Uterus (tissue), 3 donors: ENCODE measurements at regions not wholly inside any gene's neighbourhood (a gene's known extent, or its start where the extent isn't known, plus 50 kb on each side); places are given as distances from the start of the nearest gene placed in this dataset.
A peak's percentile ranks its signal among the peaks of the same experiment; 100 is the strongest.

ENCODE experiments used
- DNase-seq, 2 donors: peaks; one replicate each; pipeline ENCODE4 v3.0.0-alpha.2; 2019 to 2020
- H3K27ac ChIP-seq, 2 donors: fragments of 200-600 bp; sonication (generic); 1 replicate in 1 of 2; 2 replicates in 1 of 2; pipeline ENCODE4 v1.5.1; 2016 to 2018
- H3K27me3 ChIP-seq, 2 donors: fragments of 200-600 bp; sonication (generic); one replicate each; pipeline ENCODE4 v1.5.1; 2018 to 2019; ENCODE audit warnings: control low read depth in 1 of 2
- H3K36me3 ChIP-seq, 2 donors: fragments of 200-600 bp; sonication (generic); one replicate each; pipeline ENCODE4 v1.5.1; 2019; ENCODE audit warnings: control low read depth in 1 of 2
- H3K4me1 ChIP-seq, 2 donors: fragments of 200-600 bp; sonication (generic); one replicate each; pipeline ENCODE4 v1.5.1; 2018 to 2019; ENCODE audit warnings: control low read depth in 1 of 2
- H3K4me3 ChIP-seq, 2 donors: fragments of 200-600 bp; sonication (generic); 1 replicate in 1 of 2; 2 replicates in 1 of 2; pipeline ENCODE4 v1.5.1; 2018 to 2019; ENCODE audit warnings: mild to moderate bottlenecking in 1 of 2
- H3K9me3 ChIP-seq, 2 donors: fragments of 200-600 bp; sonication (generic); one replicate each; pipeline ENCODE4 v1.5.1; 2019; ENCODE audit warnings: control low read depth in 1 of 2
- POLR2A ChIP-seq, 2 donors: fragments of 450-650 bp; IDR thresholded peaks; one replicate each; pipeline ENCODE4 v1.6.1; 2016; ENCODE audit warnings: antibody characterized with exemption in 2 of 2, mild to moderate bottlenecking in 1 of 2, moderate library complexity in 1 of 2
- intact Hi-C: fragments of 100-400 bp; cut with DNase I; formaldehyde crosslinking; loops from one replicate; pipeline ENCODE4 v1.15.1; 2023; ENCODE audit warnings: low total_unique reads
- TF ChIP-seq, protein P1 (sequence below), 4 experiments: fragments of 200-600 bp in 2 of 4; fragments of 450-650 bp in 2 of 4; sonication (generic) in 2 of 4; IDR thresholded peaks; one replicate each; pipeline ENCODE4 v1.5.1; 2016 to 2019; ENCODE audit warnings: antibody characterized with exemption in 4 of 4, mild to moderate bottlenecking in 2 of 4, moderate library complexity in 1 of 4
- donor health status: DM: yes; HTN: yes; CAD: no.

DNA sequence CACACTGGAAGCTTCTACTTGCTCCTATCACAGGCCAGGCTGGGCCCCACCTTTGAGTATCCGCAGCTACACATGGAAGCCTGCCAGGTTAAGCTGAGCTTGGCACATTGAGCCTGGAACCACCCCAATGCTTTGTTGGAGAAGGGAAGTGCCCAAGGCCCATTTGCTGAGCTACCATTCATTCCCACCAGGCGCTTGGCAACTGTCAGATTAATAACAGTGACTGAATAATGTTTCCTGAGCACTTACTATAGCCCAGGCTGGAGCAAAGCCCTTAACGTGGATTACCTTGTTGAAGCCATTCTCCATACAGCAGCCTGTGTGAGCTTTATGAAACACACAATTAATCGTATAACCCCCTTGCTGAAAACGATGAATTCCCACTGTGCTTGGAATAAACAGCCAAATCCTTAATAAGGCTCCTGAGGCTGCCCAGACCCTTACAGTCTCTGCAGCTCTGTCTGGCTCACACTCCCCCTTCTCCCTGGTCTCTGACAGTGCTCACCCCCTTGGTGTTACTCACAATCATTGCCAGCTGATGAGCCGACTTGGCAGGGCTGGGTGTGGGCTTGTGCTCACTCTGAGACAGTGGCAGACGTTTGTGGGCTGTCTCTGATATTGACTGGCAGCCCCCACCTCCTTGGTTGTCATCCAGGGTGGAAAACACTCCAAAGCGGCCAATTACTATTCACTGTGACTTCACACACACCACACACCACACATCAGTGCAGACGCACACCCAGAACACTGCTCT is 357.1 kb downstream of the MAFB start:
- Histone ChIP-seq H3K4me1 (no peaks in the 10 kb centered on the region), H3K27ac (no peak overlapping the region), H3K4me3 (no peak overlapping the region), H3K36me3 (no peaks in the 10 kb centered on the region), H3K27me3 (no peaks in the 10 kb centered on the region), H3K9me3 (no peaks in the 10 kb centered on the region)
- DNase-seq = peak in 1 of 2 donors; percentile 49
- intact Hi-C loops = no loop called here
- no peak for TF ChIP-seq POLR2A (IDR thresholded peaks at IDR 0.05)
- TF ChIP-seq, protein P1, sequence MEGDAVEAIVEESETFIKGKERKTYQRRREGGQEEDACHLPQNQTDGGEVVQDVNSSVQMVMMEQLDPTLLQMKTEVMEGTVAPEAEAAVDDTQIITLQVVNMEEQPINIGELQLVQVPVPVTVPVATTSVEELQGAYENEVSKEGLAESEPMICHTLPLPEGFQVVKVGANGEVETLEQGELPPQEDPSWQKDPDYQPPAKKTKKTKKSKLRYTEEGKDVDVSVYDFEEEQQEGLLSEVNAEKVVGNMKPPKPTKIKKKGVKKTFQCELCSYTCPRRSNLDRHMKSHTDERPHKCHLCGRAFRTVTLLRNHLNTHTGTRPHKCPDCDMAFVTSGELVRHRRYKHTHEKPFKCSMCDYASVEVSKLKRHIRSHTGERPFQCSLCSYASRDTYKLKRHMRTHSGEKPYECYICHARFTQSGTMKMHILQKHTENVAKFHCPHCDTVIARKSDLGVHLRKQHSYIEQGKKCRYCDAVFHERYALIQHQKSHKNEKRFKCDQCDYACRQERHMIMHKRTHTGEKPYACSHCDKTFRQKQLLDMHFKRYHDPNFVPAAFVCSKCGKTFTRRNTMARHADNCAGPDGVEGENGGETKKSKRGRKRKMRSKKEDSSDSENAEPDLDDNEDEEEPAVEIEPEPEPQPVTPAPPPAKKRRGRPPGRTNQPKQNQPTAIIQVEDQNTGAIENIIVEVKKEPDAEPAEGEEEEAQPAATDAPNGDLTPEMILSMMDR (IDR thresholded peaks at IDR 0.05) = no peak

DNA sequence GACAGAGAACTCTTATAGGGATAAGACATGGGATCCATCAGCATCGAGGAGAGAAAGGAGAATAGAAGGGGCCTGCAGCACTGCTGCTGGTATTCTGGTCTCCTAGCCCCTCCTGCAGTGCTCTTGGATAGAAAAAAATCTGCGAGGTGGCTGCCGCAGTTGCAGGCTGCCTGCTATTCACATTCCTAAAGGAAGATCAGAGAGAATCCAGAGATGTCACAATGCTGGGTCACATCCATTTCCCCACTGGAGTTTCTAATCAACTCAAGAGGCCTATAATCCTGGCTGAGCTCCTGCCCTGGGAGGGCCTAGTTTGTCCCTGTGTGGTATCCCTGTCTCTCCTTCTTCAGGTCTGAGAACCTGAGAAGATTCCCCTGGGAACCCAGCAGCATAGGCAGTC is 357.8 kb downstream of the MAFB start:
- no peak overlapping the region for H3K27ac ChIP-seq
- intact Hi-C loops = no loop called here
- DNase-seq = no peak
- no peaks in the 10 kb centered on the region for H3K4me1 ChIP-seq
- H3K27me3 ChIP-seq = no peaks in the 10 kb centered on the region
- TF ChIP-seq, protein P1 (IDR thresholded peaks at IDR 0.05) = no peak
- TF ChIP-seq POLR2A (IDR thresholded peaks at IDR 0.05) = no peak
- no peak overlapping the region for H3K4me3 ChIP-seq
- H3K9me3 ChIP-seq = no peaks in the 10 kb centered on the region
- H3K36me3 ChIP-seq = no peaks in the 10 kb centered on the region

DNA sequence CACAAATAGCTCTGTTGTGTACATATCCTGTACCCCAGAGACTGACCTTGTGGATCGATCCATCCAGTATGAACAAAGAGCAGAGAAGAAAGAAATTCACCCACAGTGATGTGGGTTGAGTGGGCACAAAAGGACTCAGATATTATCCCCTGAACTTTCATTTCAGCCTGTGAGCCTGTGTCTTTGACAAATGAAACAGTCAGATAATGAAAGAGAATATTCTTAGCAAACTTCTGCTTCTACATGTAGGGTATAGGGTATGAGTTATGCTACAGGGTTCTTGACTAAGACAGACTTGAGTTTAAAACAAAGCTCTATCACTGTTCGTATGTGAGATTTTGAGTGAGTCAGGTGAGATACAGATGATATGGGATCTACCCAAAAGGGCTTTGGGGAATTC is 359.7 kb downstream of the MAFB start:
- Histone ChIP-seq H3K27me3 (no peaks in the 10 kb centered on the region), H3K4me1 (no peaks in the 10 kb centered on the region), H3K9me3 (no peaks in the 10 kb centered on the region), H3K36me3 (no peaks in the 10 kb centered on the region), H3K27ac (no peak overlapping the region), H3K4me3 (no peak overlapping the region)
- TF ChIP-seq POLR2A (IDR thresholded peaks at IDR 0.05) = no peak
- TF ChIP-seq, protein P1 (IDR thresholded peaks at IDR 0.05) = no peak
- DNase-seq = no peak
- intact Hi-C loops = no loop called here

DNA sequence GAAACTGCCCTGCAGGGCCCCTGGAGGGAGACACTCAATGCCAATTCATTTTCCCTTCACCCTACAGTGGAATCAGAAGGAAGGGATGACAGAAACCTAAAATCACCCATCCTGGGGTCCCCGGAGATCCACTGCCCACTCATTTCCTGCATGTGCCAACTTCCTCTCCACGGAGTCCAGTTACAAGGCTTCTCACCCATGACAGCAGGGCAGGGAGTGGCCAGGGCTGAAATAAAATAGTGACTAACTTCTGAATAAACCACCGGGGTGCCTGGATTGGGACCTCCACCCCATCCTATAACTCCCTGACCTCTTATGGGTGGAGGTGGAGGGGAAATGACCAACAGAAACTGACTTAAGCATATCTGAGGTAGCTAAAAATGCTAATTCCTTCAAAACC is 362.3 kb downstream of the MAFB start:
- no peaks in the 10 kb centered on the region for H3K4me1 ChIP-seq
- H3K27ac ChIP-seq = no peak overlapping the region
- DNase-seq = no peak
- no peak overlapping the region for H3K4me3 ChIP-seq
- TF ChIP-seq POLR2A (IDR thresholded peaks at IDR 0.05) = no peak
- TF ChIP-seq, protein P1 (IDR thresholded peaks at IDR 0.05) = no peak
- no peaks in the 10 kb centered on the region for H3K36me3 ChIP-seq
- H3K27me3 ChIP-seq = no peaks in the 10 kb centered on the region
- H3K9me3 ChIP-seq = no peaks in the 10 kb centered on the region
- intact Hi-C loops = no loop called here

DNA sequence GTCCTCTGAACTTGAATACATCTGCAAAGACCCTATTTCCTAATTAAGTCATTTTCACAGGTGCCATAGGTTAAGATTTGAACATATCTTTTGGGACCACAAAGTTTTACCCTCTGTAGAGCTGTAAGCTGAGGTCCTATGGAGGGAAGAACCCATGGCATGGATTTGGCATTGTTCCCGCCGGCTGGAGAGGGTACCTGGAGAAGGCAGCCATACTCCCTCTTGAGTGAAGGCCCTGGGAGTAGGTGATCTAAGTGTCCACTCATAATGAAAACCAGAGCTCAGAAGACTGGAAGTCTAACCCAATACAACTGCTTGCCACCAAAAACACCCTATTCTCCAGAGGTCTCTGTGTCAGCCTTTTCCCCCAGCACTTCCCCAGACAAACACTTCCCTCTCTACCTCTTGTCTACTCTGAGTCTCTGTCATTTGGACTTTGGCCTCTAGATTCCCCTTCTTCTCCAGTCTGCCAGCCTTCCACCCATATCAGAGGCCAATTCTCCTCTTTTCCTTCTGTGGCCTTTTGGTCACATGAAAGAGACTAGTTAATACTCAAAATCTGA is 363.9 kb downstream of the MAFB start:
- no peak for DNase-seq
- H3K27me3 ChIP-seq = no peaks in the 10 kb centered on the region
- H3K9me3 ChIP-seq = no peaks in the 10 kb centered on the region
- intact Hi-C loops = no loop called here
- H3K4me3 ChIP-seq = no peak overlapping the region
- H3K36me3 ChIP-seq = no peaks in the 10 kb centered on the region
- no peaks in the 10 kb centered on the region for H3K4me1 ChIP-seq
- TF ChIP-seq POLR2A (IDR thresholded peaks at IDR 0.05) = no peak
- TF ChIP-seq, protein P1 (IDR thresholded peaks at IDR 0.05) = no peak
- H3K27ac ChIP-seq = no peak overlapping the region
